A673 (cell line): ENCODE measurements at regions not wholly inside any gene's neighbourhood (a gene's known extent, or its start where the extent isn't known, plus 50 kb on each side); places are given as distances from the start of the nearest gene placed in this dataset.

ENCODE experiments used
- CTCF ChIP-seq: fragments of 300-800, 200-600 bp; sonication (generic); conservative IDR thresholded peaks from 2 replicates; pipeline ENCODE4 v1.5.1; 2017; ENCODE audit warnings: low read depth, mild to moderate bottlenecking, antibody characterized with exemption, low read length, moderate library complexity, mixed read lengths
- EZH2 ChIP-seq: fragments of 200-600 bp; sonication (generic); IDR thresholded peaks from 2 replicates; pipeline ENCODE4 v1.6.1; 2017; ENCODE audit warnings: borderline replicate concordance, low read depth, mild to moderate bottlenecking, mixed read lengths, antibody characterized with exemption, low read length; ENCODE audit not compliant: poor library complexity, severe bottlenecking

DNA sequence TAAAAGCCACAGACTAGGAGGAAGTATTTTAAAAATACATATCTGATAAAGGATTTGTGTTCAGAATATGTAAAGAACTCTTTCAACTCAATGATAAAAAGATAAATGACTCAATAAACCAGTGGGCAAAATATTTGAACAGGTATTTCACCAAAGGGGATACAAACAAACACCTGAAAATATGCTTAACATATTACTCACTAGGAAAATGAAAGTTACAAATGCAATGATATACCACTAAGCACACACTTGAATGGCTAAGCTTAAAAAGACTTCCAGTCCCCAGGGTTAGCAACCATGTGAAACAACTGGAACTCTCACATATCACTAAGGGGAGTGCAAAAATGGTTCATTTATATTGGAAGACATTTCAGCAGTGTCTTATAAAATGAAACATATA is 131.6 kb downstream of the SLIT2 start:
- no peak for TF ChIP-seq CTCF
- TF ChIP-seq EZH2: no peak
